Glutamatergic neuron (in vitro differentiated cells): ENCODE measurements at regions not wholly inside any gene's neighbourhood (a gene's known extent, or its start where the extent isn't known, plus 50 kb on each side); places are given as distances from the start of the nearest gene placed in this dataset.

Experiments
- DNase-seq: peaks from one replicate; pipeline ENCODE4 v3.0.0; 2022
- H3K27ac Mint-ChIP-seq: one replicate; pipeline ENCODE4 v1.8.0; 2020; ENCODE audit warnings: mild to moderate bottlenecking, mixed read lengths, inconsistent platforms; ENCODE audit not compliant: unreplicated experiment
- H3K27me3 Mint-ChIP-seq: one replicate; pipeline ENCODE4 v1.8.0; 2020; ENCODE audit warnings: mild to moderate bottlenecking, moderate library complexity, mixed read lengths, inconsistent platforms; ENCODE audit not compliant: unreplicated experiment
- H3K36me3 Mint-ChIP-seq: one replicate; pipeline ENCODE4 v1.8.0; 2020; ENCODE audit warnings: mild to moderate bottlenecking, mixed read lengths, inconsistent platforms; ENCODE audit not compliant: unreplicated experiment
- H3K4me1 Mint-ChIP-seq: one replicate; pipeline ENCODE4 v1.8.0; 2020; ENCODE audit warnings: mild to moderate bottlenecking, low read depth, mixed read lengths, inconsistent platforms; ENCODE audit not compliant: unreplicated experiment
- H3K4me3 Mint-ChIP-seq: one replicate; pipeline ENCODE4 v1.8.0; 2020; ENCODE audit warnings: mild to moderate bottlenecking, mixed read lengths, inconsistent platforms; ENCODE audit not compliant: unreplicated experiment
- H3K9me3 Mint-ChIP-seq: one replicate; pipeline ENCODE4 v1.8.0; 2020; ENCODE audit warnings: mild to moderate bottlenecking, moderate library complexity, mixed read lengths, inconsistent platforms; ENCODE audit not compliant: unreplicated experiment
- CTCF ChIP-seq: fragments of 200-600 bp; sonication (generic); IDR thresholded peaks from one replicate; pipeline ENCODE4 v1.5.0; 2021; ENCODE audit not compliant: partially characterized antibody, unreplicated experiment

GRCh38 chr4:30920043-30920442 lies 199.9 kb downstream of the PCDH7 start:
- H3K4me3 Mint-ChIP-seq, result no peak overlapping the region
- no peak for TF ChIP-seq CTCF
- no peaks in the 10 kb centered on the region for H3K36me3 Mint-ChIP-seq
- H3K27me3 Mint-ChIP-seq, result no peaks in the 10 kb centered on the region
- H3K27ac Mint-ChIP-seq, result no peak overlapping the region
- H3K9me3 Mint-ChIP-seq, result no peaks in the 10 kb centered on the region
- DNase-seq, result peak; percentile 11
- H3K4me1 Mint-ChIP-seq, result peaks cover 2% of the 10 kb centered on the region

DNA sequence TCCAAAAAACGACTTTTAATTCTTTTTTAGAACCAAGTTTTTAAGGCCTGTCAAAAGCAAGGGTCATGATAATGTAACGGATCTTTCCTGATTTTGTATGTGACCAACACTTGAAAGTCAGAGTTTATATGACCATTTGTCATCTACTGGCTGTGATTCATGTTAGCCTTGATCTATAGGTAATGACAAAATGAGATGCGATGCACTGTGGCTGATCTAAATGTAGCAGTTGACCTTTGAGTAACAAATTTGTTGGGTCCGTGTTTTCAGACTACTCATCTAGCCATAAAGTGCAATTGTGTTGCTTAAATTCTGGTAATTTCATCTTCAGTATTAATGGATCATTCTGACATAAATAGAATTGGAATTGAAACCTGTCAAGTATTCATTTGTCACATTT lies 202.5 kb downstream of the PCDH7 start:
- Mint-ChIP-seq H3K9me3 (no peaks in the 10 kb centered on the region), H3K4me3 (no peak overlapping the region), H3K36me3 (no peaks in the 10 kb centered on the region), H3K27me3 (no peaks in the 10 kb centered on the region), H3K4me1 (peaks cover 3% of the 10 kb centered on the region), H3K27ac (no peak overlapping the region)
- TF ChIP-seq CTCF, result no peak
- no peak for DNase-seq

GRCh38 chr4:30924495-30924894 lies 204.3 kb downstream of the PCDH7 start:
- no peak for TF ChIP-seq CTCF
- Mint-ChIP-seq H3K4me1 (peaks cover 3% of the 10 kb centered on the region), H3K36me3 (no peaks in the 10 kb centered on the region), H3K27ac (no peak overlapping the region), H3K9me3 (no peaks in the 10 kb centered on the region), H3K27me3 (no peaks in the 10 kb centered on the region), H3K4me3 (no peak overlapping the region)
- no peak for DNase-seq

- TF ChIP-seq CTCF, result no peak
- no peak for DNase-seq
- Mint-ChIP-seq H3K4me3 (no peak overlapping the region), H3K9me3 (no peaks in the 10 kb centered on the region), H3K4me1 (peaks cover 2% of the 10 kb centered on the region), H3K27ac (no peak overlapping the region), H3K27me3 (no peaks in the 10 kb centered on the region), H3K36me3 (no peaks in the 10 kb centered on the region)
Measured at GRCh38 chr4:30929649-30930048, 209.5 kb downstream of the PCDH7 start.

DNA sequence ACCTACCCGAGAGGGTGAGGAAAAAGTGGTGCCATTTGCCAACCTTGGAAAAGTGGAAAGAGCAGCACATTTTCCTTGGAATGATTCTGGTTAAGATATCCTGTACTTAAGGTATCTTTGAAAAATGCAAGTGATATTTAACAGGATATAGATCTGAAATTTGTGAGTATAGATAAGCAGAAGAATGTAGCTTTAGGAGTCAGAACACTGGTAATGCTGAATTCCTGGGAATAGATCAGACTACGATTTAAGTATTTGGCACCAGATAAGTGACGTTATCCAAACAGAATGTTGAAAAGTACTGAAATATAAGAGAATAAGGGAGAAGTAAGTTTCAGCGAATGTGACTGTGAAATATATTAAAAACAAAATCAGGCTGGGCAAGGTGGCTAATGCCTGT lies 210.1 kb downstream of the PCDH7 start:
- no peaks in the 10 kb centered on the region for H3K9me3 Mint-ChIP-seq
- H3K27me3 Mint-ChIP-seq, result no peaks in the 10 kb centered on the region
- H3K27ac Mint-ChIP-seq, result no peak overlapping the region
- H3K4me1 Mint-ChIP-seq, result peaks cover 2% of the 10 kb centered on the region
- TF ChIP-seq CTCF, result no peak
- no peak for DNase-seq
- no peaks in the 10 kb centered on the region for H3K36me3 Mint-ChIP-seq
- H3K4me3 Mint-ChIP-seq, result no peak overlapping the region
